HG03457 (cell line): ENCODE measurements at regions not wholly inside any gene's neighbourhood (a gene's known extent, or its start where the extent isn't known, plus 50 kb on each side); places are given as distances from the start of the nearest gene placed in this dataset.
A peak's percentile ranks its signal among the peaks of the same experiment; 100 is the strongest.
"Not testable (repeated sequence)": the region's sequence is repeated elsewhere in the genome, so short reads cannot be mapped to it uniquely, and the experiment has no call there.

ENCODE experiments used
- ATAC-seq: cut with Tn5 transposase; IDR thresholded peaks from one replicate; pipeline ENCODE4 v1.9.1; 2021; ENCODE audit warnings: moderate number of reproducible peaks; ENCODE audit not compliant: unreplicated experiment

DNA sequence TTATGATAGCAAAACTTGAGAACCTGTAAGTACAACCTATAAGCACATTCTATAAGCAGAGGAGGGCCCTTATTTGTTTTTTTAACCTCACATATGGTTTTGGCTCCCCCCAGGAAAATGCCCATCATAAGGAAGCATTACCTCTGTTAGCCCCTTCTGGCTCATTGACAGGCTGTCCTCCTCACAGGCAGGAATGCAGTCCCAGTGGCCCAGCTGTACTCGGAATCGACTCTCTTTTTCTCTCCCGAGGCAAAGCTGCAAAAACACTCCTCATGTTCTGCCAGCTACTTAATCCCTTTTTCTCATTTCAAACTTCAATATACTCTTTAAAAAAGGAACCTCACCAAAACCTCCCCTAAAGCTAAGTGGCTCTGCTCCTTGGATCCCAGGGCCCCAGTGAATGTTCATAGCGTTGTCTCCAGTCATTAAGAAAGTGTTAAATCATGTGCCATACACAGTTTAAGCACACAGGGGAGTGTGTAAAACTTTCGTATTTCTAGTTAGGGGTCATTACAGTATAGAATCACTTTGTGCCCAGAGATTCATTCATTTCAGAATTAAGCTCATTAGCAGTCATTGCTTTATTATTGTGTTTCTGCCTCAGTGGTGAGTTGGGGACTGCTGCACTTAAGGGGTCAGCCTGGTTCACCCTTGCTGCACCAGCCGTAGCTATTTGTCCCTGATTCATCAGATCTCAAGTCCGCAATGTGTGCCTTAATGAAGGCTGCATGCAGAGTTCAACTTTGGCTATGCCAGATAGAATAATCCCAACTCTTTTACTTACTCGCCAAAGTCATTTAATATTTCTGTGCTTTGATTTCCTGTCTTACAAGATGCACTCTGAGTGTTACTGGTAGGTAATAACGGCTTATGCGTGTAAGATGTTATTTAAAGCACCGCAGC is 57.6 kb downstream of the JRKL start:
- ATAC-seq, result no peak

DNA sequence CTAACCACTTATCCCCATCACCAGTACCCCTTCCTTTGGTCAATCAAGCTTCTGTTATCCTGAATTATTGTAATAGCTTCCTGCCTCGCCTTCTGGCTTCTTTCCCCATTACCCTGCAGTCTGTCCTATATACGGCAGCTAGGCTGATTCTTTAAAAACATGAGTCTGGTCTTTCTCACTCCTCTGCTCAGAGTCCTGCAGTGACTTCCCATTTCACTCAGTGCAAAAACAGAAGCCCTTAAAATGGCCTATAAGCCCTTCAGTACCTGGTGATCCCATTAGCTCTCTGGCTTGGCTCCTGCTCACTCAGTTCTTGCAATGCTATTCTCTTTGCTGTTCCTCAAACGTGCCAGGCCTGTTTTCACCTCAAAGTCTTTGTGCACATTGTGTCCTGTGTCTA is 58.4 kb downstream of the JRKL start:
- no peak for ATAC-seq

DNA sequence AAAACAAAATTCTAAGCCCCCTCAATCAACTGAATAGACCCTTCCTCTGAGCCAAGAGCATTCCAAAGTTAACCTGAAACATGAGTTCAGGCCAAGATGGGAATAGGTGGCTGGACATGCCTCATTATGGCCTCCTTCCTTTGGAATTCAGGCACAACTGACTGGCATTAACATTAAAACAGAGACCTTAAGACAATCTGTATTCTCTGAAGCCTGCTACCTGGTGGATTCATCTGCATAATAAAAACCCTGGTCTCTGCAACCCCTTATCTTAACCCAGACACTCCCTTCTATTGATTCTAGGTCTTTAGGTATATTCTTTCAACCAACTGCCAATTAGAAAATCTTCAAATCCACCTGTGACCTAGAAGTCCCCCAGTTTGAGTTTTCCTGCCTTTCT is 66.3 kb downstream of the JRKL start:
- no peak for ATAC-seq

DNA sequence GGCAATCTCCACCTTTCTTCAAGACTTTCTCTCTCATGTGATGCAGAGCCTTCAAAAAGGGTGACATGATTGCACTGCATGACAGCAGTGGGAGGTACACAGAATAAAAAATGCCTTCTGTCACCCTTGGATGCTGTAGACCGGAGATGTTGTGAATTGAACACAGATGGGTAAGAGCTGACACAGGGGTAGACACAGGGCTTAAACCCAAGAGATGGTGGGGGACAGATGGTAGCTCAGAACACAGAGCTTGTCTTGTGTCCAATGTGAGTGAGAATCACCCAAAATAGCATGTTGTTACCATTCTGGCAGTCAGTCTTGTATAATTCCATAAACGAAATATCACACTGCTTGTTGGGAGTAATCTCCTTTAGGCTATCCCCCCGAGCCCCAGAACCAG is 69.9 kb downstream of the JRKL start:
- no peak for ATAC-seq

DNA sequence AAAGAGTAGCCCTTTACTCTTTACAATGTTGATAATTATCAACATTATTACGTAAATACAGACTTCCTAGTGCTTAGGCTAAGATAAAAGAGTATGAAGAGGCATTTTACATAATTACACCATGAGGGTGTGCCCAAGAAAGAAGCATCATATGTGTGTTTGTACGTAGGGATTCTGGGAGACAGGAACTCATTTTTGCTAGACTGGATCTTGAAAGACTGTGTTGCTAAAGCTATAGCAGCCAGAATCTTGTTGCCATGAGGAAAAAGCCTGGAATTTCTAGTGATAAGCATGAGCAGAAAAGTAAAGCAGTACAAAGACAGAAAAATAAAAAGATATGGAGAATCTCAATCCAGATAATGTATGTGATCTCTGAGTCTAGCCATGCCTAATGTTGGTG is 72.1 kb downstream of the JRKL start:
- ATAC-seq, result no peak

DNA sequence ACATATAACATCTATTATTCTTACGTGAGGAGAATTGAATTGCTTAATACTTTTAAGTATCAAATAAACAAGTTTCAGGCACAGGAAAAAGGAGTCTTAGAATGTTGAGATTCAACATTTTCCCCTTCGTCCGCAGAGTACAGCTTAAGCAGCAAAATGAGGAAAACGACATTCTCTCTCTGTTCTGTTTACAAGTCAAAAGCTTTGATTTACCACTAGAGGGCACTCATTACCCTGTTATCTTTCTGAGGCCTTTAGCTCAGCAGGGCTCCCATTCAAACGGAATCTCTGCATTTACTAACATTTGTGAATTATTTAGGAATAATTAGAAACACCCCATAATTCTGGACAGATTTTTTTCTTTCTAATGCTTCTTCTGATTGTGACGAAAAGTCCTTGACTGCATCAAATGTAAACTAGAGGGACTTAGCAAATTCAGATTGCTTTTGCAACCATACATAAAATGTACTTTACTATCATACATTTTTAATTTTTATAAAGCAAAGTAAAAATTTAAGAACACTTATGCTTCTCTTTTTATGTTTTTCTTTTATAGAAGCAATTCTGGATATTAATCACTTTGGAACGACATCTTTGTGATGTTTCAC is 75.0 kb downstream of the JRKL start:
- ATAC-seq, result no peak

DNA sequence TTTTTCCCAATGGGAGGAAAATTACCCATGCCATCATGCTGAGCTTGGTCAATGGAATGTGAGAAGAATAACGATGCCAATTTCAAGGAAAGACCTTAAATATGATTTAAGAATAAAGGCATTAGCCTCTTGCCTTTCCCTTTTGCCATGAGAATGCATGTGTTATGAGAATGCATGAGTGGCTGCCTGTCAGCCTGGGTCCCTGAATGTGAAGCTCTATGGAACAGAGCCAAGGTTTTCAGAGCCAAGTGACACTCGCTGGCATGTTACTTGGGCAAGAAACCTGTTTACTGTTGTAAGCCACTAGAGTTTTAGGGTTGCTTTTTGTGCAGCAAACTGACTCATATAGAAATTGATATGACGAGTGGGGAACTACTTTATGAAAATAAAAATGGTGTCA is 75.7 kb downstream of the JRKL start:
- ATAC-seq, result no peak

DNA sequence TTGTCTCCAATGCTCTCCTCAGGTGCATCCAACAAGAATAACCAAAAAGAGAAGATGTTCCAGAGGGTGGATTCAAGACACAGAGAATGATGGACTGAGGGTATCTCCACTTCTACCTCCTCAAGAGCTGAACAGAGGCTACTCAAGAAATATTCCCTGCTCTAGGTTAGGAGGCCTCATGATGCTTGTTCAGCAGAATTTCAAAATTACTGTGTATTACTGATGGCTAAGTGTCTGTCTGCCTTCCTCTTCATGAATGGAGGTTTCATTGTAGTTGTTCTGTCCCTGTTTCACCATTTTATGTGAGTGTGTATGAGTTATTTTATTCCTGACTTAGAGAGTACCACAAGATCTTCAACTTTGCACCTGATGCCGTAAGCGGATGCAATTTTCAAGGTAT is 76.8 kb downstream of the JRKL start:
- ATAC-seq, result no peak

DNA sequence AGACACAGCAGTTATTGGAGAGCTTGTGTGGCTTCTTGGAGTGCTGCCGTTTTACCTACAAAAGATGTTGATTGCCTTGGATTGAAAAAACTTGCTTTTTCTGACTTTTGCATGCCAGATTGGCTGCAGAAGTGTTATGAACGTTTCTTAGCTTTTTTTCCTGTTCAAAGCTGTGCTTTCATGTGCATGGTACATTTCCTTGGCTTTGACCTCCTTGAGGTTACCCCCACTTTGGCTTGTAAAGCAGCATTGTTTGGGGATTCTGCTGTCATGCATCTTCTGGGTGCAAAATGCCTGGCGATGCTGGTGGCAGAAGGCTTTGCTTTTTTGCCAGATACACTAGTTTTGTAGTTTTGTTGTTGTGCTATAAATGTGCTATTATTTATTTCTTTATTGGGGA is 80.0 kb downstream of the JRKL start:
- ATAC-seq, result no peak

DNA sequence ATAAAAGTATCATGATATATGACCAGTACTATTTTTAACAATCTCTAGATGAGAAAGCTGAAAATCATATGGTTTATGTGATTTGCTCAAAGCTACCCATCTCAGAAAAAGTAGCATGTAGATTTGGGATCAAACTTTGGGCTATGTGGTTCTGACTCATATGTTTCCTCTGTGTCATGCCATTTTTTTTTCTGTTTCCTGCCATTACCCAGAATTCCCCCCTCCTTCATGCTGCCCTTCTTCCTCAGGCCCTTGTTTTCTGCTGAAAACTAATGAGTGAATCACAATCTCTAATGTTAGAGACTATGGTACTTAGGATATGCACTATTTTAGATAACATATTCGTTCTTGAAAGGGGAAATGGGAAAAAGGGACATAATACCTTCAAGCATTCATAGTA is 80.7 kb downstream of the JRKL start:
- no peak for ATAC-seq

DNA sequence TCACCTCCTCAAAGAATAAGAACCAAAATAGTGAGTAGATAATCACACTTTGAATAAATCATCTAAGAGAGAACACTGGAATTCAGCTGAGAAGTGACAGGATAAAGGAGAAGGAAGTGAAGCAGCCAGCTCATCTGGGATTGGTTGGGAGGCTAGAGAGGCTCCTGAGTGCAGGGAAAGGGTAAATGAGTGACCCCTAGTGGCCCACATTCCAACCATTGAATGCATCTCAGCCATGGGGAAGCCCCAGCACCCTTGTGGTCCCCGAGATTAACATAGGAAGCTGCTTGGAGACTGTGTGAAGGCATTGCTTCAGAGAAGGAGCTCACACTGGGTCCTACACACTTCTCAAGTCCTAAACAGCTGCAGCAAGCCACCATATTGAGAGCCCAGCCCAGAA is 82.3 kb downstream of the JRKL start:
- peak; percentile 82 for ATAC-seq

DNA sequence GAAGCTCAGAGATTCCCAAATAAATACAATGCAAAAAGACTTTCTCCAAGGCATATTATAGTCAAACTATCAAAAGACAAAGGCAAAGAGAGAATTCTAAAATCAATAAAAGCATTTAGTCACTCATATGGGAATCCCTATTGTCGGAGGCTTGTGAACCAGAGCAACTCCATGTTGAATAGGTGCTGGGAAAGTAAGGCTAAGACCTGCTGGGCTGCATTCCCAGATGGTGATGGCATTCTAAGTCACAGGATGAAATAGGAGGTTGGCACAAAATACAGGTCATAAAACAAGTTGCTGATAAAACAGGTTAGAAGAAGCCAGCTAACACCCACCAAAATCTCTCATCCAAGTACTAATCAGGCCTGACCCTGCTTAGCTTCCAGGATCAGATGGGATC is 84.5 kb downstream of the JRKL start:
- ATAC-seq, result no peak

DNA sequence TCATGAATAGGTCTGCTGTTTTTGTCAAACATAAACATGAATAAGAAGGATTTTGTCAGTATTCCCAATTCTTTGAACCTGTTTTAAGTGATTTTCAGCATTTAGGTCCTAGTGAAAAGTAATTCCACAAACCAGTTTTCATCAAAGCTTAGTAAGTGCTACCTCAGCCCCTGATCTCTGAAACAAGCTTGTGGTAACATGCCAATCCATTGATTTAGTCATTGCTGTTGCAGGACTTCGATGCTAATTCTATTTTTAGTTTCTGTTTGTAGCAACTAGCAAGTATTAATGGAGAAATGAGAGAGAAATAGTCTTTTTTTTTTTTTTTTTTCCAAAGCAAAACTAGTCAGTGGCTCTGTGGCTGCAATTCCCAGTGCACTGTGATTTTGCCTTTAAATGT is 91.4 kb downstream of the JRKL start:
- no peak for ATAC-seq

DNA sequence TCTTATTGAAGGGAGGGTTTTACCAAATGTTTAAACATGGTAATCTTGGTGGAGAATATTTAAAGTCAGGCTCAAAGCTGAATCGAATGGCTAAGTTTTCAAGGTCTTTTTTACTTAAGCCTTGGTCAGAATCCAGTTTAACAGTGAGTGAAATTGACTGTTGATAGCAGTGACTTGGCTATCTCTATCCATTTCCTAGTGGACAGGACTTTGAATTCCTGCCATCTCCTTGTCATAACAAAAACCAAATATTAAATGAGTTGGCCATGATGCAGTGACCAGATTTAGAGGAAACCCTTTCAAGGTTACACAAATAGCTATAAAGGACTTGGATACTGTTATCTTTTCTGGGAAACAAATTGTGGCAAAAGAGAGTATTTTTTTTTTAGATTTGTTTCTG is 92.0 kb downstream of the JRKL start:
- no peak for ATAC-seq

DNA sequence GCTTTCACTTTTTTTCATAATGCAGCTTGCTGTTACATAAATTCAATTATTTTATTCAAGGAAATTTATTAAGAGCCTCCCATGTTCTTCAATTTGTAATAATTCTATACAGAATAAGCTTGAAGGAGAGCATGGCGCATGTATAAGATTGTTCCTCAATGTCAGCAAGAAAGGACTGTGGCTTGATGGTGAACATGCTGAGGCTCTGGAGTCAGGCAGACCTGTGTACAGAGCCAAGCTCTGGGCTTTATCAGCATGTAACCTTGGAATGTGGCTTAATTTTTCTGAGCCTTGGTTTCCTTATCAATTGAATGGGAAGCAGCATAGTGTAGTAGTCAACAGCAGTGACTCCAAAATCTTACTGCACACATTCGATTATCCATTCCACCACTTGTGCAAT is 92.4 kb downstream of the JRKL start:
- ATAC-seq, result no peak

DNA sequence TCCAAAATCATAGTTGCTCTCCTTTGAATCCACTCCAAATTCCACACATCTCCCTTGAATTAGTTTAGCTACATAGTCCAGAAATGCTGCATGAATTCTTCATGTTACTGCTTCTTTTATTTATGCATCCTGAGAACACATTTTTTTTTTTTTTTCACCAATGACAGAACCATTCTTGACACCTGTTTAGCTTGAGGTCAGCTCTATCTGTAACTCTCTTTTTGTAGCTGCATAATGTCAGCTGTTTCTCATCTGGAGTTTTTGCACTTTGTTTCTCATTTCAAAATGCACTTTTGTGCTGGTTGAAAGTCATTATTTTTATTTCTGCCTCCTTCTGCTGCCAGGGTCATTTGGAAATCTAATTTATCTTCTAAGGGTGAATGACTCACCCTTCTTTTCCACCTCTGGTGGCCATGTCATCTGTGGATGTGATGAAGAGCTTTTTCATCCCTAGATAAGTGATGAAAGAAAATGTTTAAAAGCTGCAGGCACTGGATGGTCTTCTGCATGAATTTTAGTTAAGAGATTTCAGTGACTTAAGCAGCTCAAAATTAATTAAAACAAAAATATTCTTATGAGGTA is 93.7 kb downstream of the JRKL start:
- ATAC-seq, result no peak

DNA sequence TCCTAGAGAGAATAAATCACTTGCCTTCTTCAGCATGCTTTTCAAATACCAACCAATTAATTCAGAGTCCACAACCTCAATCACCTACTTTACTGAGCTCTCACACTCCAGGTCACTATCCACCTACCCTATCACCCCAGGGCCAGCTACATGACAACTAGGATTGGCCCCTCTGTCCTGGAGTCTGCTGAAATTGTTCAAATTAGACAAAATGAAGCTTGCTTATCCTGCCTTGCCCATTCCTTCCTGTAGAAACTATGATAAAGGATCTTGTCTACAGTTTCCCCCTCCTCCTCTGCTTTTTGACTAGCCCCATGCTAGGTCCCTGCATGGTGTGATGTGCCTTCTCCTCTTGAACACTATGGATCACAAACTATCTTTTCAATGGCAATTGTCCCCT is 94.5 kb downstream of the JRKL start:
- ATAC-seq, result no peak

DNA sequence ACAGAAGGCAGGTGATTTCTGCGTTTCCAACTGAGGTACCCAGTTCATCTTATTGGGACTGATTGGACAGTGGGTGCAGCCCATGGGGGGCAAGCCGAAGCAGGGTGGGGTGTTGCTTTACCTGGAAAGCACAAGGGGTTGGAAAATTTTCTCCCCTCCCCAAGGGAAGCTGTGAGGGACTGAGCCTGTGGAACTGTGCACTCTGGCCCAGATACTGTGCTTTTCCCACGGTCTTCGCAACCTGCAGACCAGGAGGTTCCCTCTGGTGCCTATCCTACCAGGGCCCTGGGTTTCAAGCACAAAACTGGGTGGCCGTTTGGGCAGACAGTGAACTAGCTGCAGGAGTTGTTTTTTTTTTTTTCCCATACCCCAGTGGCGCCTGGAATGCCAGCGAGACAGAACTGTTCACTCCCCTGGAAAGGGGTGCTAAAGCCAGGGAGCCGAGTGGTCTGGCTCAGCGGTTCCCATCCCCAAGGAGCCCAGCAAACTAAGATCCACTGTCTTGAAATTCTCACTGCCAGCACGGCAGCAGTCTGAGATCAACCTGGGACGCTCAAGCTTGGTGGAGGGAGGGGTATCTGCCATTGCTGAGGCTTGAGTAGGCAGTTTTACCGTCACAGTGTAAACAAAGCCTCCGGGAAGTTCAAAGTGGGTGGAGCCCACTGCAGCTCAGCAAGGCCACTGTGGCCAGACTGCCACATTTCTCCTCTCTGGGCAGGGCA is 97.2 kb downstream of the JRKL start:
- ATAC-seq, result no peak

DNA sequence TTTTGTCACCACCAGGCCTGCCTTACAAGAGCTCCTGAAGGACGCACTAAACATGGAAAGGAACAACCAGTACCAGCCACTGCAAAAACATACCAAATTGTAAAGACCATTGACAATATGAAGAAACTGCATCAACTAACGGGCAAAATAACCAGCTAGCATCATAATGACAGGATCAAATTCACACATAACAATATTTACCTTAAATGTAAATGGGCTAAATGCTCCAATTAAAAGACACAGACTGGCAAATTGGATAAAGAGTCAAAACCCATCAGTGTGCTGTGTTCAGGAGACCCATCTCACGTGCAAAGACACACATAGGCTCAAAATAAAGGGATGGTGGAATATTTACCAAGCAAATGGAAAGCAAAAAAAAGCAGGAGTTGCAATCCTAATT is 99.1 kb downstream of the JRKL start:
- ATAC-seq, result not testable (repeated sequence)

DNA sequence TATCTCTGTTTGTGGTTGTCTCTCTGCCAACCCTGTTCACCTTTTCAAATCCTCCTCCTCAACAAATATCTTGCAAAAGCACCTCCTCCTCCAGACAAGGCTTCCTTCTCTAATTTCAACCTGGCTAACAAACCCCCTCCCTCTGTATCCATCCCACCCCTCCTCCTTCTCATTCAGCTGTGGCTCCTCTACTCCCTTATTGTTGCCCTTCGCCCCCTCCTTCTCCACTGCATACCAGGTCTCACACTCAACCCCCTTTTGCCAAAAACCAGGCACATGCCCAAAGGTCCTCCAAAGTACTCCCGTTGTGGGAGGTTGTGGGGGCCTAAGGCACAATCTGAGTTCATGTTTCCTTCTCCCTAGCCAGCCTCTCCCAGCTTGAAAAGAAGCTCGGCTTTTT is 110.6 kb downstream of the JRKL start:
- no peak for ATAC-seq

DNA sequence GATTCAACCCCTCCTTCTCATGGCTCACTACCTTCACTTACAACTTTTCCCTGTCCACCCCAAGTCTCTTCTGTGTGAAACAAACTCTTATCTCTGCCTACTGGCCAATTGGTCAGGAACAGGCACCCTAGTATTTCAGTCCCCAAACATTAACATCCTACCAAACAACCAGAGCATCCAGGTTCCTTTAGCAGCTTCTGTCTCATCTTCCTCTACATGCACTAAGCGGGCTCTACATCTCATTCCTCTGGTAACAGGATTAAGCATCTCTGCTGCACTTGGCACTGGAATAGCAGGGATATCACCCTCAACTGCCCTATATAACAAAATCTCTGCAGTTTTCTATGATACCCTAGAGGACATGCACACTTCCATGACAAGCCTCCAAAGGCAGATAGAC is 116.2 kb downstream of the JRKL start:
- ATAC-seq, result no peak

DNA sequence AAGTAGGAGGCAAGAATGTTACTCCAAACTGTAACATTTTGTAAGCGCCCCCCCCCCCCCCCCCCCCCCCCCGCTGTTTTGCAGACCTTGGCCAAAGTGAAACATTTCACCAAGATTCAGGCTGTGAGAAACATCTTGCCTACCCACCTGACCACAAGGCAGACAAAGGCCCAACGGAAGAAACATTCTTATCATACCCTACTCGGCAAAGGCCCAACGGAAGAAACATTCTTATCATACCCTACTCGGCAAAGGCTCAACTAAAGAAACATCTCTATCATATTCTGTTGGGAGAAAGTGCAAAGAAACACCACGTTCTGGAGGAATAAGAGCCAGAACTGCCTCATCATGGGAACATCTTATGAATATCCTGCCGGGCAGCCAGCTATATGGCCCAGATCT is 117.1 kb downstream of the JRKL start:
- no peak for ATAC-seq
